Fibroblast of lung (primary cell): ENCODE measurements at regions not wholly inside any gene's neighbourhood (a gene's known extent, or its start where the extent isn't known, plus 50 kb on each side); places are given as distances from the start of the nearest gene placed in this dataset.

ENCODE experiments used
- DNase-seq, 2 donors: peaks; one replicate each; pipeline versions ENCODE4 v3.0.0 to v3.0.0-alpha.2; 2010; ENCODE audit warnings: low read depth in 2 of 2
- H2AFZ ChIP-seq: 2 replicates; pipeline ENCODE4 v1.5.1; 2012; ENCODE audit warnings: low read length, control low read depth, inconsistent platforms
- H3K27ac ChIP-seq: 2 replicates; pipeline ENCODE4 v1.5.1; 2011; ENCODE audit warnings: low read length, control low read depth; ENCODE audit not compliant: insufficient read depth
- H3K27me3 ChIP-seq: 2 replicates; pipeline ENCODE4 v1.5.1; 2011; ENCODE audit warnings: mild to moderate bottlenecking, low read length; ENCODE audit not compliant: control insufficient read depth, insufficient read depth
- H3K36me3 ChIP-seq: 2 replicates; pipeline ENCODE4 v1.5.1; 2011; ENCODE audit warnings: low read length; ENCODE audit not compliant: control insufficient read depth, insufficient read depth
- H3K4me1 ChIP-seq: 2 replicates; pipeline ENCODE4 v1.5.1; 2011; ENCODE audit warnings: low read length; ENCODE audit not compliant: control insufficient read depth, insufficient read depth; ENCODE audit errors: extremely low read depth
- H3K4me2 ChIP-seq: 2 replicates; pipeline ENCODE4 v1.5.1; 2011; ENCODE audit warnings: low read length, control low read depth; ENCODE audit not compliant: insufficient read depth; ENCODE audit errors: extremely low read depth
- H3K4me3 ChIP-seq, 4 experiments: fragments of 200-600 bp in 1 of 4; sonication (generic) in 1 of 4; replicated peaks in 1 of 4; 2 replicates each; pipeline ENCODE4 v1.5.1; 2011 to 2016; ENCODE audit warnings: low read length in 4 of 4, low read depth in 3 of 4, mild to moderate bottlenecking in 3 of 4, control low read depth in 2 of 4, inconsistent platforms in 1 of 4, mixed read lengths in 1 of 4; ENCODE audit not compliant: insufficient read depth in 1 of 4; ENCODE audit errors: control extremely low read depth in 1 of 4
- H3K79me2 ChIP-seq: 2 replicates; pipeline ENCODE4 v1.5.1; 2012; ENCODE audit warnings: mild to moderate bottlenecking, low read length, inconsistent platforms; ENCODE audit not compliant: control insufficient read depth, insufficient read depth
- H3K9ac ChIP-seq: 2 replicates; pipeline ENCODE4 v1.5.1; 2011; ENCODE audit warnings: mild to moderate bottlenecking, low read length, control low read depth; ENCODE audit not compliant: insufficient read depth
- H3K9me3 ChIP-seq: 2 replicates; pipeline ENCODE4 v1.5.1; 2012; ENCODE audit warnings: low read depth, low read length; ENCODE audit not compliant: control insufficient read depth, insufficient read depth
- H4K20me1 ChIP-seq: 2 replicates; pipeline ENCODE4 v1.5.1; 2011; ENCODE audit warnings: low read length; ENCODE audit not compliant: control insufficient read depth, insufficient read depth; ENCODE audit errors: extremely low read depth
- EZH2 ChIP-seq: IDR thresholded peaks from 2 replicates; pipeline ENCODE4 v1.5.1; 2012; ENCODE audit warnings: low read length, control low read depth, mild to moderate bottlenecking; ENCODE audit errors: missing control alignments
- TF ChIP-seq, protein P1 (sequence below), 2 donors: IDR thresholded peaks in 1 of 2; conservative IDR thresholded peaks in 1 of 2; 1 replicate in 1 of 2; 2 replicates in 1 of 2; pipeline ENCODE4 v1.5.1; 2011 to 2012; ENCODE audit warnings: low read length in 2 of 2, control low read depth in 1 of 2, inconsistent platforms in 1 of 2, low read depth in 1 of 2, mild to moderate bottlenecking in 1 of 2

DNA sequence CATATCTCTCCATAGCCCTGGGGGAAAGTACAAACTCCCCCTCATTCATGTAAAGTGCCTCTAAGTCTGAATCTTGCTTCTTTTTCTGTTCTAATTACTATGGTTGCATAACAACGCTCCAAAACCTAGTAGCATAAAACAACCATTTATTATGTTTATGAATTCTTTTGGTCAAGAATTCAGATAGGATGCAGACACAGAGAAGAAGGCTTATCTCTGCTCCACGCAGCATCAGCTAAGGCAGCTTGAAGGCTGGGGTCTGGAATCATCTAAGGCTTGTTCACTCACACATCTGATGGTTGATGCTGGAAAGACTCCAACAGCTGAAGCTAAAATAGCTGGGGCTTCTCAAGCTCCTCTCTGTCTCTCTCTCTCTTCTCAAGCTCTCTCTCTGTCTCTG, 564.5 kb downstream of the ZNF674 start:
- no peaks in the 10 kb centered on the region for H4K20me1 ChIP-seq
- TF ChIP-seq, protein P1, sequence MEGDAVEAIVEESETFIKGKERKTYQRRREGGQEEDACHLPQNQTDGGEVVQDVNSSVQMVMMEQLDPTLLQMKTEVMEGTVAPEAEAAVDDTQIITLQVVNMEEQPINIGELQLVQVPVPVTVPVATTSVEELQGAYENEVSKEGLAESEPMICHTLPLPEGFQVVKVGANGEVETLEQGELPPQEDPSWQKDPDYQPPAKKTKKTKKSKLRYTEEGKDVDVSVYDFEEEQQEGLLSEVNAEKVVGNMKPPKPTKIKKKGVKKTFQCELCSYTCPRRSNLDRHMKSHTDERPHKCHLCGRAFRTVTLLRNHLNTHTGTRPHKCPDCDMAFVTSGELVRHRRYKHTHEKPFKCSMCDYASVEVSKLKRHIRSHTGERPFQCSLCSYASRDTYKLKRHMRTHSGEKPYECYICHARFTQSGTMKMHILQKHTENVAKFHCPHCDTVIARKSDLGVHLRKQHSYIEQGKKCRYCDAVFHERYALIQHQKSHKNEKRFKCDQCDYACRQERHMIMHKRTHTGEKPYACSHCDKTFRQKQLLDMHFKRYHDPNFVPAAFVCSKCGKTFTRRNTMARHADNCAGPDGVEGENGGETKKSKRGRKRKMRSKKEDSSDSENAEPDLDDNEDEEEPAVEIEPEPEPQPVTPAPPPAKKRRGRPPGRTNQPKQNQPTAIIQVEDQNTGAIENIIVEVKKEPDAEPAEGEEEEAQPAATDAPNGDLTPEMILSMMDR (conservative IDR thresholded peaks at IDR 0.05 in 1 of 2, IDR thresholded peaks at IDR 0.05 in 1 of 2; ENCODE audit: low read depth in 1 of 2, low read length in 2 of 2), result no peak
- no peak for TF ChIP-seq EZH2
- no peak overlapping the region for H3K4me2 ChIP-seq
- peak in 1 of 2 donors; percentile 3 for DNase-seq
- H3K4me3 ChIP-seq, result no peak overlapping the region
- no peak overlapping the region for H3K27ac ChIP-seq
- H3K9me3 ChIP-seq, result no peaks in the 10 kb centered on the region
- no peaks in the 10 kb centered on the region for H3K79me2 ChIP-seq
- H3K9ac ChIP-seq, result no peak overlapping the region
- no peak overlapping the region for H2AFZ ChIP-seq
- no peaks in the 10 kb centered on the region for H3K36me3 ChIP-seq
- H3K27me3 ChIP-seq, result no peaks in the 10 kb centered on the region
- H3K4me1 ChIP-seq, result no peaks in the 10 kb centered on the region

DNA sequence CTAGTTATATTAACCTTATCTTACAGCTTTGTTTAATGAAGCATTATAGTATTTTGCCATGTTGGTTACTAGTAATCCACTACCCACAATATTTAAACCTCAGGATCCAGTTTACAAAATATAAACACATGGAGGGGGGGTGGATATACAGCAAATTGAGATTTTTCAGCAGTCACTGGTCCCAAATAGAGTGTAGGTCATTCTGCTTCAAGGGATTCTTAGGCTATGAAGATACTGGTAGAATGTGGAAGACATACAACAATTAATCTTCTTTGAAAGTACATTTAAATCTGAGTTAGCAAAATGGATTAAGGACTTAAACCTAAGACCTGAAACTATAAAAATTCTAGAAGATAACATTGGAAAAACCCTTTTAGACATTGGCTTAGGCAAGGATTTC, 569.6 kb downstream of the ZNF674 start:
- no peak overlapping the region for H3K9ac ChIP-seq
- DNase-seq, result no peak
- no peaks in the 10 kb centered on the region for H4K20me1 ChIP-seq
- H3K4me3 ChIP-seq, result no peak overlapping the region
- no peaks in the 10 kb centered on the region for H3K27me3 ChIP-seq
- no peak overlapping the region for H2AFZ ChIP-seq
- no peak overlapping the region for H3K4me2 ChIP-seq
- H3K36me3 ChIP-seq, result no peaks in the 10 kb centered on the region
- H3K9me3 ChIP-seq, result no peaks in the 10 kb centered on the region
- TF ChIP-seq, protein P1 (conservative IDR thresholded peaks at IDR 0.05 in 1 of 2, IDR thresholded peaks at IDR 0.05 in 1 of 2; ENCODE audit: low read depth in 1 of 2, low read length in 2 of 2), result no peak
- TF ChIP-seq EZH2, result no peak
- H3K4me1 ChIP-seq, result no peaks in the 10 kb centered on the region
- H3K79me2 ChIP-seq, result no peaks in the 10 kb centered on the region
- H3K27ac ChIP-seq, result no peak overlapping the region

DNA sequence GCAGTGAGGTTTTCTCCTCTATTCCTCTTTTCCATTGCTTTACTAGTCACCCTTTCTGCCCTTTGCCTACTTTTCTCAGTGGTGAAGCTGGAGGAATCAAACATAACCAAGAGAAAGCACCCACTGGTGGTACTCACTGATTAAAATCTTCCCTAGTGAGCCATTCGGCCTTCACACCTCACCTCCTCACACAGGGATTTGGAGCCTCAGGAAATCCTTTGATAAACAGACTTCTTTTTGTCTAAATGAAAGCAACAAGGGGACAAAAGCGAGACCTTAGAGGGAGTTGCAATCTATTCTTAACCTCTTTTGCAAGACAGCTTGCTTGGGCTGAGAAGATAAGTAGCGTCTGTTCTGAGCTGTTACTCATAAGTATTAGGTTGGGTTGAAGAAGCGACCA, 572.6 kb downstream of the ZNF674 start:
- no peak for TF ChIP-seq EZH2
- TF ChIP-seq, protein P1 (conservative IDR thresholded peaks at IDR 0.05 in 1 of 2, IDR thresholded peaks at IDR 0.05 in 1 of 2; ENCODE audit: low read depth in 1 of 2, low read length in 2 of 2), result no peak
- Histone ChIP-seq H3K36me3 (no peaks in the 10 kb centered on the region), H3K4me2 (no peak overlapping the region)

More for the DNA sequence above, 572.6 kb downstream of the ZNF674 start:
- Histone ChIP-seq H3K4me3 (no peak overlapping the region), H3K27me3 (no peaks in the 10 kb centered on the region), H3K4me1 (no peaks in the 10 kb centered on the region), H3K27ac (no peak overlapping the region), H2AFZ (no peak overlapping the region), H4K20me1 (no peaks in the 10 kb centered on the region), H3K9ac (no peak overlapping the region), H3K9me3 (no peaks in the 10 kb centered on the region), H3K79me2 (no peaks in the 10 kb centered on the region)
- no peak for DNase-seq
